Stomach (tissue), 4 donors: ENCODE measurements at regions not wholly inside any gene's neighbourhood (a gene's known extent, or its start where the extent isn't known, plus 50 kb on each side); places are given as distances from the start of the nearest gene placed in this dataset.

Experiments used
- CTCF ChIP-seq, 7 experiments: fragments of 450-650 bp in 4 of 7; fragments of 200-600 bp in 3 of 7; sonication (generic) in 3 of 7; IDR thresholded peaks; one replicate each; pipeline ENCODE4 v1.5.1; 2016 to 2019; ENCODE audit warnings: antibody characterized with exemption in 7 of 7, control low read depth in 2 of 7, mild to moderate bottlenecking in 1 of 7
- EP300 ChIP-seq: sonication (generic); formaldehyde crosslinking; IDR thresholded peaks from one replicate; pipeline ENCODE4 v1.6.1; 2017; ENCODE audit warnings: antibody characterized with exemption
- POLR2A ChIP-seq, 4 donors: fragments of 450-650 bp; IDR thresholded peaks; one replicate each; pipeline ENCODE4 v1.6.1; 2016; ENCODE audit warnings: antibody characterized with exemption in 4 of 4, control low read depth in 2 of 4, mild to moderate bottlenecking in 1 of 4, moderate library complexity in 1 of 4
- POLR2AphosphoS5 ChIP-seq, 3 donors: sonication (generic); formaldehyde crosslinking; IDR thresholded peaks; one replicate each; pipeline ENCODE4 v1.6.1; 2016; ENCODE audit warnings: antibody characterized with exemption in 3 of 3

- TF ChIP-seq CTCF (IDR thresholded peaks at IDR 0.05) = no peak
- no peak for TF ChIP-seq EP300
- no peak for TF ChIP-seq POLR2AphosphoS5 (IDR thresholded peaks at IDR 0.05)
- no peak for TF ChIP-seq POLR2A (IDR thresholded peaks at IDR 0.05)
Measured at GRCh38 chr7:119436882-119437281, 836.1 kb upstream of the KCND2 start.
